Right renal pelvis (tissue), 4 donors: ENCODE measurements at regions not wholly inside any gene's neighbourhood (a gene's known extent, or its start where the extent isn't known, plus 50 kb on each side); places are given as distances from the start of the nearest gene placed in this dataset.
"Not testable (repeated sequence)": the region's sequence is repeated elsewhere in the genome, so short reads cannot be mapped to it uniquely, and the experiment has no call there.

Source experiments
- DNase-seq, 4 donors: peaks; one replicate each; pipeline ENCODE4 v3.0.0-alpha.2; 2013; ENCODE audit warnings: low read depth in 4 of 4, low spot score in 3 of 4, missing footprints in 1 of 4

GRCh38 chr12:77236066-77236465 lies 170.7 kb upstream of the E2F7 start:
- DNase-seq: no peak

- DNase-seq: no peak
Measured at GRCh38 chr12:77232045-77232444, 166.7 kb upstream of the E2F7 start.

GRCh38 chr12:77231501-77231918 lies 166.1 kb upstream of the E2F7 start:
- no peak for DNase-seq

- DNase-seq: no peak
Measured at GRCh38 chr12:77229640-77230442, 164.5 kb upstream of the E2F7 start.

DNA sequence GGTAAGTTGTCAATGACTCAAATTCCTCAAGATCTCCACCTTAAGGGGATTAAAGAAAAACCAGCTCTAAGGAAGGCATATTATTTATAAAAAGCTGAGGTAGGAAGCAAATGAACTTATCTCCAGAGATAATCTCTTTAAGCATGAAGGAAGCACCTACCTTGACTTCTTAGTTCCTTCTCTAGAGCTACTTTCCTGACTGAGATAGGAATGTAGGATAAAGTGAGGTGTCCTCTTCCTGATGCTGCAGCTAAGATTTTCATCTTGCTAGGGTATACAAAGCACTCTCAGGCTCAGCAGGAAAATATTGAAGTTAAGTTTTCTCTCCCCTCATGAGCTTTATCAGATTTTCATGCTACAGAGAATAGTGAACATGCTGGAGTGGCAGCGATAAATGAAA lies 163.0 kb upstream of the E2F7 start:
- no peak for DNase-seq

DNA sequence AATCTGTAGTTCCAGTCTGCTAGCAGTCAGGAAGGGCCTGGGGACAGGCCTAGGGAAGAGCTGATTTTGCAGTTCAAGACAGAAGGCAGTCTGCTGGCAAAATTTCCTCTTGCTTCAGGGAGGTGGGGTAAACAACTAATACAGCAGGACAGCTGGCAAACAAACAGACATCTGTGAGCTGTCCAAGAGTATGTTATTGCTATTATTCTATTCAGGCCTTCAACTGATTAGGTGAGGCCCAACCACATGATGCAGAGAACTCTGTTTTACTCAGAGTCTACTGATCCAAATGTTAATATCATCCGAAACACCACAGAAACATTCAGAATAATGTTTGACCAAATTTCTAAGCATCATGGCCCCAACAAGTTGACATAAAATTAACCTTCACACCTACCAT lies 161.0 kb upstream of the E2F7 start:
- DNase-seq: no peak

DNA sequence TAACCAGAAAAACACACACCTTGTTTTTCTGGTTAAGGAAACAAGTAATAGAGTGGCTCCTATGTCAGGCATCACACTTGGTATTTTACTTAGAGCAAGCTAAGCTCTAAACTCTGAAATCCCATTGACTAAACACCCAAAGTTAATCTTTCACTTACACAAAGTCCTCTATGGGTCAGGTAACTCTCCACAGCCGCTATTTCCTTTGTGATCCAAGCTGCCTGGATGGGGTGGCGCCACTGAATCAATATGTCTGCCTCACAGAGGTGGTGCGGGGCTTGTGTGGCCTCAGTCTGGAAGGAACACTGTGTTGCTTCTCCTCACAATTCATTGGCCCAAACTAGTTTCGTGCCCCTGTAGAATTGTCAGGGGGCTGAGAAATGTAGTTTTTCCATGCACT lies 160.0 kb upstream of the E2F7 start:
- no peak for DNase-seq

GRCh38 chr12:77224346-77224745 lies 159.0 kb upstream of the E2F7 start:
- no peak for DNase-seq

DNA sequence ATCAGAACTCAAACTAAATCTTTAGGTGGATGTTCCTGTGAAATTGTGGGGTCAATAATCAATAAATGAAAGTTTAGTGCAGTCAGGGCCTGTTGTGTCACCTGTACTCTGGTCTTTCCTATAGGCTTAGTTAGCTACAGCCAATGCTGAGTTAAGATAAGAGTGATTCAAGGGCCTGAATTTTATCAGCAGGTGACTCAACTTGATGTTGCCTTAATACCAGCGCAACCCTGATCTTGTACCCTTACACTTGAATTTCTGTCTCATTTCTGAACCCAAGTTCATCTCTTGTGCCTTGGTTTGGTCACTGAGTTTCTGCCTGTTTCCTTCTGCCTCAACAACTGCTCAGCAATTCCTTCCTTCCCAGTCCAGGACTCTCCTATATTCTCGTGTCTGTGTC lies 157.0 kb upstream of the E2F7 start:
- DNase-seq: no peak

GRCh38 chr12:77220586-77220985 lies 155.2 kb upstream of the E2F7 start:
- no peak for DNase-seq

- DNase-seq: no peak
Measured at GRCh38 chr12:77218278-77218677, 152.9 kb upstream of the E2F7 start.

DNA sequence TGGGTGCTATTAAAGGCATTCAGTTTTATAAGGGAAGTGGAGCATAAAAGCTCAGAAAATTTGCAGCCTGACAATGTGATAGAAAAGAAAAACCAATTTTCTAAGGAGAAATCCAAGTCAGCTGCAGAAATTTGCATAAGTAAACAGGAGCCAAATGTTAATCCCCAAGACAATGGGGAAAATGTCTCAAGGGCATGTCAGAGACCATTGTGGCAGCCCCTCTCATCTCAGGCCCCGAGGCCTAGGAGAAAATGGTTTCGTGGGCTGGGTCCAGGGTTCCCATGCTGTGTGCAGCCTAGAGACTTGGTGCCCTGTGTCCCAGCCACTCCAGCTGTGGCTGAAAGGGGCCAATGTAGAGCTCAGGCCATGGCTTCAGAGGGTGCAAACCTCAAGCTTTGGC lies 150.8 kb upstream of the E2F7 start:
- not testable (repeated sequence) for DNase-seq

DNA sequence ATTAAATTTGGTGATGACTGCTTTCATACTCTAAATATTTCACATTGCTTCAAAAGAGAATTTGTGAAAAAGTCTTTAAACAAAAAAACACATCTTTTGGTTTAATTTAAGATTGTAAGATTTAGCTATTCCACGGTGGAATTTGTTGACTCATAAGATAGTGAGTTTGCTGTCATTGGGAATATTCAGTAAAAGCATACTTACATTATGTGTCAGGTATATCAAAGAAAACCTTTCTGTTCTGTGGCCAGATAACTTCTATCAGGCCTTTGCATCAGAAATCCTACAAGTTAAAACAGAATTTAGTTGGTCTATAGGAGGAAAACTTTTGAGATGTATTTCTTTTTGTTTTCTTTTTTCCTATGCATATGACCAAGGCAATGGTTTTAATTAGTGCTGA lies 148.8 kb upstream of the E2F7 start:
- no peak for DNase-seq

DNA sequence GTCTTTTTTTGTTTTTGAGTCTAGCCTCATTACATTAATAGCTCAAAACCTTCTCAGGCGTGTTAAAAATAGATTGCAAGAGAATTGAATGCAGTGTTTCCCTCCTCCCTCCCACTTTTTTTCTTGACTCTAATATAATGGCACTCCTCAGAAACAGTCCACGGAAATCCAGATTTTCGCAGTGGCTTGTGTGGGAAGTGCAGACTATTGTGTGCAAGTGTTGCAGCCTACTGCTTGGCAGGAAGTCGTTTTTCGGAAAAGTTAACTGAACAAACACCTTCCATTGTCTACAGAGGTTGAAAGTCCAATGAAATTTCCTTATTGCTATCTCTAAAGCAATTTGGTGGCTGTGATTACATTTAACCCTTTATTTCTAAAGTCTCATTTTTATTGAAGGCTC lies 147.9 kb upstream of the E2F7 start:
- DNase-seq: peak in 2 of 4 donors; percentile 4 to 5

- no peak for DNase-seq
Measured at GRCh38 chr12:77210724-77211123, 145.4 kb upstream of the E2F7 start.

GRCh38 chr12:77204083-77204482 lies 138.7 kb upstream of the E2F7 start:
- DNase-seq: no peak

GRCh38 chr12:77202457-77203060 lies 137.2 kb upstream of the E2F7 start:
- no peak for DNase-seq

GRCh38 chr12:77189901-77190416 lies 124.6 kb upstream of the E2F7 start:
- no peak for DNase-seq

- DNase-seq: no peak
Measured at GRCh38 chr12:77189458-77189857, 124.1 kb upstream of the E2F7 start.

DNA sequence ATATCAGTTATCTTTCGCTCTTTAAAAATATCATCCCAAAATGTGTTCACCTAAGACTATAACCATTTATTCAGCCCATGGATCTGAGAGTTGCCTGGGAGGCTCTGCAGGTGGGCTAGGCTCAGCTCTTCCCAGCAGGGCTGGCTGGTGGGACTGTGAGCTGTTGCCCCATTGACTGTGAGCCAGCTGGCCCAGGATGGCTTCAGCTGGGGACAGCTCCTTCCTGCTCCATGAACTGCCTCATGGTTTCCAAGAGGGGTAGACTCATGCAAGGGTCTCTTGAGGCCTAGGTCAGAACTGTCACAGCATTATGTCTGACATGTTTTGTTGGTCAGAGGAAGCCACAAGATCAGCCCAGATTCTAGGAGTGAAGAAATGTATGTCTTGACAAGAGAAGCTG lies 114.1 kb upstream of the E2F7 start:
- no peak for DNase-seq

GRCh38 chr12:77167801-77168200 lies 102.4 kb upstream of the E2F7 start:
- DNase-seq: no peak

DNA sequence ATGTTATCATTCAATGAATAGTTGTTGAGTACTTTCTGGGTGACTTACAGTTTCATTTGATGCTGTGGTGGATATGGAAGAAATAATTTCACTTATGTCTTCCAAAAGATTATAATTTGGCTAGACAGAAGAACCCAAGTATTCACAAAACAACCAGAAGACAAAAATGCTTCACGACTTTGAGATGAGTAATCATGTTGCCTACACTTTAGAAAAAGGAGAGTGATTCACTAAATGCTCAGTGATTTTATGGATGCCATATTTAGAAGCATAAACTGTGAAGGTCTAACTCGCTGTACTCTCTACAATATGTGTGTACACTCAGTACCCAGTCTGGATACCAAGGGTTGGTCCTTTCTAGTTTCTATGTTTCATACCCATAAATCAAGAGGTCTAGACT lies 101.3 kb upstream of the E2F7 start:
- no peak for DNase-seq
